ENCODE measurements at regions not wholly inside any gene's neighbourhood (a gene's known extent, or its start where the extent isn't known, plus 50 kb on each side); places are given as distances from the start of the nearest gene placed in this dataset.

- TF ChIP-seq CTCF (IDR thresholded peaks at IDR 0.05; ENCODE audit: insufficient read depth in 1 of 2, low read depth in 1 of 2, low read length in 1 of 2, severe bottlenecking in 1 of 2, unreplicated experiment in 1 of 2): no peak
- Mint-ChIP-seq H3K27me3 (ENCODE audit: insufficient read depth, unreplicated experiment) (no peaks in the 10 kb centered on the region), H3K27ac (ENCODE audit: unreplicated experiment) (no peak overlapping the region), H3K36me3 (ENCODE audit: insufficient read depth, unreplicated experiment) (no peaks in the 10 kb centered on the region), H3K4me3 (ENCODE audit: unreplicated experiment) (no peak overlapping the region), H3K9me3 (ENCODE audit: unreplicated experiment) (peaks cover under 1% of the 10 kb centered on the region), H3K4me1 (ENCODE audit: low read depth, unreplicated experiment) (no peaks in the 10 kb centered on the region)
- no peak for DNase-seq
- ChIA-PET POLR2A (no interaction called here), CTCF (no interaction called here)
- no peaks in the 10 kb centered on the region for H3K36me3 ChIP-seq (ENCODE audit: control insufficient read depth, insufficient read depth, low read length)
- intact Hi-C loops (cut with micrococcal nuclease; ENCODE audit: unreplicated experiment): no loop called here
- BruUV-seq (replicated peaks): no TSS peak
- H3K9me3 ChIP-seq: no peaks in the 10 kb centered on the region
- no peak overlapping the region for H3K4me3 ChIP-seq (ENCODE audit: low read depth, low read length)
- H3K4me1 ChIP-seq: no peaks in the 10 kb centered on the region
- H3K27me3 ChIP-seq (replicated peaks; ENCODE audit: control insufficient read depth, insufficient read depth, low read length): no peaks in the 10 kb centered on the region
Measured at GRCh38 chr20:4441871-4442270, 192.8 kb upstream of the ADRA1D start.

GRCh38 chr20:4441191-4441590 lies 192.1 kb upstream of the ADRA1D start:
- intact Hi-C loops (cut with micrococcal nuclease; ENCODE audit: unreplicated experiment): no loop called here
- H3K9me3 ChIP-seq: no peaks in the 10 kb centered on the region

GRCh38 chr20:4439461-4439860 lies 190.4 kb upstream of the ADRA1D start:
- TF ChIP-seq CTCF (IDR thresholded peaks at IDR 0.05; ENCODE audit: insufficient read depth in 1 of 2, low read depth in 1 of 2, low read length in 1 of 2, severe bottlenecking in 1 of 2, unreplicated experiment in 1 of 2): no peak
- Mint-ChIP-seq H3K4me1 (ENCODE audit: low read depth, unreplicated experiment) (no peaks in the 10 kb centered on the region), H3K4me3 (ENCODE audit: unreplicated experiment) (no peak overlapping the region), H3K27me3 (ENCODE audit: insufficient read depth, unreplicated experiment) (no peaks in the 10 kb centered on the region), H3K9me3 (ENCODE audit: unreplicated experiment) (no peaks in the 10 kb centered on the region), H3K36me3 (ENCODE audit: insufficient read depth, unreplicated experiment) (no peaks in the 10 kb centered on the region), H3K27ac (ENCODE audit: unreplicated experiment) (no peak overlapping the region)
- CTCF ChIA-PET: no interaction called here
- intact Hi-C loops (cut with micrococcal nuclease; ENCODE audit: unreplicated experiment): no loop called here
- H3K36me3 ChIP-seq (ENCODE audit: control insufficient read depth, insufficient read depth, low read length): no peaks in the 10 kb centered on the region
- H3K4me3 ChIP-seq (ENCODE audit: low read depth, low read length): no peak overlapping the region
- BruUV-seq (replicated peaks): no TSS peak
- POLR2A ChIA-PET: no interaction called here
- H3K9me3 ChIP-seq: no peaks in the 10 kb centered on the region
- no peaks in the 10 kb centered on the region for H3K4me1 ChIP-seq
- DNase-seq: no peak
- no peaks in the 10 kb centered on the region for H3K27me3 ChIP-seq (replicated peaks; ENCODE audit: control insufficient read depth, insufficient read depth, low read length)

More at GRCh38 chr20:4441191-4441590, 192.1 kb upstream of the ADRA1D start:
- no peak overlapping the region for H3K4me3 Mint-ChIP-seq (ENCODE audit: unreplicated experiment)
- no peaks in the 10 kb centered on the region for H3K9me3 Mint-ChIP-seq (ENCODE audit: unreplicated experiment)
- POLR2A ChIA-PET: no interaction called here
- TF ChIP-seq CTCF (IDR thresholded peaks at IDR 0.05; ENCODE audit: insufficient read depth in 1 of 2, low read depth in 1 of 2, low read length in 1 of 2, severe bottlenecking in 1 of 2, unreplicated experiment in 1 of 2): no peak
- H3K36me3 ChIP-seq (ENCODE audit: control insufficient read depth, insufficient read depth, low read length): no peaks in the 10 kb centered on the region
- H3K36me3 Mint-ChIP-seq (ENCODE audit: insufficient read depth, unreplicated experiment): no peaks in the 10 kb centered on the region
- H3K27me3 ChIP-seq (replicated peaks; ENCODE audit: control insufficient read depth, insufficient read depth, low read length): no peaks in the 10 kb centered on the region
- H3K4me3 ChIP-seq (ENCODE audit: low read depth, low read length): no peak overlapping the region
- no peak for DNase-seq
- H3K4me1 ChIP-seq: no peaks in the 10 kb centered on the region
- no peaks in the 10 kb centered on the region for H3K27me3 Mint-ChIP-seq (ENCODE audit: insufficient read depth, unreplicated experiment)
- CTCF ChIA-PET: no interaction called here
- H3K27ac Mint-ChIP-seq (ENCODE audit: unreplicated experiment): no peak overlapping the region
- no TSS peak for BruUV-seq (replicated peaks)
- H3K4me1 Mint-ChIP-seq (ENCODE audit: low read depth, unreplicated experiment): no peaks in the 10 kb centered on the region

Measured in Caco-2 (cell line).